Endothelial cell of umbilical vein (primary cell): ENCODE measurements at regions not wholly inside any gene's neighbourhood (a gene's known extent, or its start where the extent isn't known, plus 50 kb on each side); places are given as distances from the start of the nearest gene placed in this dataset.

Experiments used
- BruUV-seq: library from RNA; stranded (reverse); fragments of 400-500 nt; replicated peaks from 2 replicates; lab custom pipeline; 2021; lab: Mats Ljungman, UMichigan
- CTCF ChIA-PET: fragments of 300-600, 350-600 bp; sonication (Branson Sonifier 250); formaldehyde crosslinking; loops from one replicate; lab custom pipeline; 2021; ENCODE audit warnings: antibody characterized with exemption, inconsistent platforms; lab: Charles Lee
- POLR2A ChIA-PET: fragments of 300-600, 350-600 bp; sonication (Branson Sonifier 250); formaldehyde crosslinking; loops from one replicate; lab custom pipeline; 2021; ENCODE audit warnings: antibody characterized with exemption, inconsistent platforms; lab: Charles Lee
- DNase-seq: peaks from one replicate; pipeline ENCODE4 v3.0.0-alpha.2; 2011; ENCODE audit warnings: low read depth, low spot score
- FAIRE-seq: peaks from 2 replicates; lab custom pipeline; 2011; peaks lifted over from hg19 to GRCh38; lab: Jason Lieb, UNC
- H2AFZ ChIP-seq: 2 replicates; pipeline ENCODE4 v1.6.0; 2012; ENCODE audit warnings: low read depth, low read length, control low read depth, inconsistent platforms
- H3K27ac ChIP-seq: 2 replicates; pipeline ENCODE4 v1.5.1; 2011; ENCODE audit warnings: low read depth, mild to moderate bottlenecking, control low read depth, low read length, moderate library complexity; ENCODE audit not compliant: insufficient read depth
- H3K27me3 ChIP-seq, 2 experiments: 2 replicates each; pipeline versions ENCODE4 v1.6.0 to v1.6.1; 2011; ENCODE audit warnings: low read length in 2 of 2, mixed read lengths in 1 of 2; ENCODE audit not compliant: control insufficient read depth in 2 of 2, insufficient read depth in 2 of 2
- H3K36me3 ChIP-seq, 2 experiments: 2 replicates in 1 of 2; 3 replicates in 1 of 2; pipeline ENCODE4 v1.5.1; 2011; ENCODE audit warnings: low read length in 2 of 2, mild to moderate bottlenecking in 1 of 2, moderate library complexity in 1 of 2; ENCODE audit not compliant: control insufficient read depth in 2 of 2, insufficient read depth in 2 of 2; ENCODE audit errors: extremely low read depth in 1 of 2
- H3K4me1 ChIP-seq: 3 replicates; pipeline ENCODE4 v1.5.1; 2011; ENCODE audit warnings: mild to moderate bottlenecking, low read length; ENCODE audit not compliant: control insufficient read depth, insufficient read depth; ENCODE audit errors: extremely low read depth
- H3K4me2 ChIP-seq: 2 replicates; pipeline ENCODE4 v1.6.1; 2011; ENCODE audit warnings: low read length, control low read depth, mixed read lengths; ENCODE audit not compliant: insufficient read depth
- H3K4me3 ChIP-seq, 3 experiments: fragments of 200-600 bp in 1 of 3; sonication (generic), shearing (Covaris generic) in 1 of 3; replicated peaks in 1 of 3; 2 replicates each; pipeline ENCODE4 v1.5.1; 2011 to 2016; ENCODE audit warnings: control low read depth in 3 of 3, low read length in 3 of 3, mild to moderate bottlenecking in 2 of 3, inconsistent platforms in 1 of 3, low read depth in 1 of 3, moderate library complexity in 1 of 3; ENCODE audit not compliant: insufficient read depth in 1 of 3
- H3K79me2 ChIP-seq: 2 replicates; pipeline ENCODE4 v1.6.0; 2012; ENCODE audit warnings: low read length, inconsistent platforms; ENCODE audit not compliant: control insufficient read depth, insufficient read depth
- H3K9ac ChIP-seq: replicated peaks from 2 replicates; pipeline ENCODE3; 2011; ENCODE audit warnings: low read length, control low read depth; ENCODE audit not compliant: insufficient read depth; ENCODE audit errors: extremely low read depth
- H3K9me1 ChIP-seq: replicated peaks from 3 replicates; pipeline ENCODE4 v1.6.0; 2011; ENCODE audit warnings: mild to moderate bottlenecking, low read length; ENCODE audit not compliant: control insufficient read depth, insufficient read depth; ENCODE audit errors: extremely low read depth
- H3K9me3 ChIP-seq: replicated peaks from 2 replicates; pipeline ENCODE4 v1.5.1; 2012; ENCODE audit warnings: low read length, inconsistent platforms; ENCODE audit not compliant: control insufficient read depth, insufficient read depth
- H4K20me1 ChIP-seq: replicated peaks from 2 replicates; pipeline ENCODE3; 2011; ENCODE audit warnings: mild to moderate bottlenecking, low read length; ENCODE audit not compliant: control insufficient read depth, insufficient read depth; ENCODE audit errors: extremely low read depth
- EZH2 ChIP-seq: IDR thresholded peaks from 2 replicates; pipeline ENCODE4 v1.6.1; 2012; ENCODE audit warnings: borderline replicate concordance, low read depth, mild to moderate bottlenecking, moderate library complexity, low read length, inconsistent platforms; ENCODE audit not compliant: severe bottlenecking
- GATA2 ChIP-seq: IDR thresholded peaks from 2 replicates; pipeline ENCODE4 v1.7.0; 2011; ENCODE audit warnings: low read depth, mild to moderate bottlenecking, moderate library complexity, mixed read lengths, low read length; ENCODE audit not compliant: insufficient read length, insufficient read depth
- MYC ChIP-seq: IDR thresholded peaks from one replicate; pipeline ENCODE4 v1.6.1; 2011; ENCODE audit warnings: mild to moderate bottlenecking, low read depth, low read length
- dilution Hi-C: fragments of 300-500 bp; cut with MboI; formaldehyde crosslinking; loops from one replicate; pipeline ENCODE4 v1.15.0; 2019; ENCODE audit warnings: low sequenced_read_pairs; ENCODE audit not compliant: extremely low pct_ligation_motif_present
- intact Hi-C: fragments of 100-400 bp; cut with micrococcal nuclease; formaldehyde crosslinking; loops from one replicate; pipeline ENCODE4 v1.10.0; 2022
- TF ChIP-seq, protein P1 (sequence below): IDR thresholded peaks from 2 replicates; pipeline ENCODE4 v1.6.1; 2011; ENCODE audit not compliant: insufficient read depth, insufficient read length
- TF ChIP-seq, protein P2 (sequence below), 2 donors: IDR thresholded peaks; 1 replicate in 1 of 2; 2 replicates in 1 of 2; pipeline ENCODE4 v1.5.1; 2011; ENCODE audit warnings: low read length in 2 of 2, mild to moderate bottlenecking in 2 of 2, moderate library complexity in 2 of 2, control low read depth in 1 of 2, inconsistent platforms in 1 of 2, low read depth in 1 of 2; ENCODE audit not compliant: insufficient read depth in 1 of 2; ENCODE audit errors: extremely low read depth in 1 of 2

DNA sequence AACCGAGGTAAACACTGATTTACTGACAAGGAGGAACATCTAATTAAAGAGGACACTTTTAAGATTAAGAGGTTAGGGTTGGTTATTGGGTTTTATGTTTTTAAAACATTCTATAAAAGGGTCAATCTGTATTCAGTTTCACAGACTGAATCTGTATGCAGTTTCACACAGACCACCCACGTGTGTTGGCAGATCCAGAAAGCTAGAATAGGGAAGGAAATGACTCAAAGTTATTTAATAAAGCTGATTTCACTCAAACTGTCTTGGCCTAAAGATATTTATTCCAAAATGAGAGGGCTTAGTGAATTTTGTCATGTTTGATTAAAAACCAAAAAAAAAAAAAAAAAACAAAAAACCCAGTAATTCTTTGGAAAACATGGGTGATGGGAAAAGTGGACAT is 140.2 kb downstream of the SLC24A2 start:
- Histone ChIP-seq H3K79me2 (no peaks in the 10 kb centered on the region), H3K9ac (no peak overlapping the region), H3K27ac (no peak overlapping the region), H3K4me3 (no peak overlapping the region), H3K9me3 (no peaks in the 10 kb centered on the region), H3K4me1 (no peaks in the 10 kb centered on the region), H4K20me1 (no peaks in the 10 kb centered on the region), H3K36me3 (no peaks in the 10 kb centered on the region), H2AFZ (no peak overlapping the region), H3K4me2 (no peak overlapping the region), H3K9me1 (no peaks in the 10 kb centered on the region), H3K27me3 (peaks cover 0 to 3% of the 10 kb centered on the region in 2 experiments)
- intact Hi-C loops, result no loop called here
- no peak for DNase-seq
- TF ChIP-seq EZH2, result no peak
- TF ChIP-seq GATA2, result no peak
- no peak for TF ChIP-seq MYC
- POLR2A ChIA-PET, result interaction anchor here (0.7 kb wide), 1 partner anchor 9 kb away, joined by 6 read pairs; no protein-coding TSS in a partner anchor
- FAIRE-seq, result no peak
- no TSS peak for BruUV-seq
- dilution Hi-C loops, result no loop called here
- CTCF ChIA-PET, result interaction anchor here (1.1 kb wide), 1 partner anchor 10 kb away, joined by 4 read pairs; no protein-coding TSS in a partner anchor

DNA sequence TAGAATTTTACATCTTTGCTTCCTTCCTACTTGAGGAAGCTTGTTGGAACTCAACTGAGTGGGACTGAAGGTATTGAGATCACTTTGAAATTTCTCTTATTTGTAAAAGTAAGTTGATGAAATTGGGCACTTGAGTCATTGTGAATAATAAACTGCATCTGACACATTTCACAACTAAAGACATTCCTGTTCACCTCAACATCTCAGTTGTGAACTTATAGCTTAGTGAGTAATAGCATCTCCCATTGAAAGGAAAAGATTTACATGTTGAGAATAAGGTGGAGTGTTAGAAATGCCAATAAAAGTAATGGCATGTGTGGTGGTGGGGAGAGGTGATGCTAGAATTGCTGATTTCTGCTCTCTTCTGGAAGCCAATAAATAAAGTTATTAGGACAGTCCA is 145.0 kb downstream of the SLC24A2 start:
- Histone ChIP-seq H2AFZ (no peak overlapping the region), H3K27me3 (peaks cover 0 to 3% of the 10 kb centered on the region in 2 experiments), H4K20me1 (no peaks in the 10 kb centered on the region), H3K4me1 (no peaks in the 10 kb centered on the region), H3K27ac (no peak overlapping the region), H3K9ac (no peak overlapping the region), H3K4me2 (no peak overlapping the region), H3K9me1 (no peaks in the 10 kb centered on the region), H3K36me3 (no peaks in the 10 kb centered on the region), H3K9me3 (no peaks in the 10 kb centered on the region), H3K79me2 (no peaks in the 10 kb centered on the region), H3K4me3 (no peak overlapping the region)
- no TSS peak for BruUV-seq
- ChIA-PET POLR2A (no interaction called here), CTCF (no interaction called here)
- TF ChIP-seq, protein P1, sequence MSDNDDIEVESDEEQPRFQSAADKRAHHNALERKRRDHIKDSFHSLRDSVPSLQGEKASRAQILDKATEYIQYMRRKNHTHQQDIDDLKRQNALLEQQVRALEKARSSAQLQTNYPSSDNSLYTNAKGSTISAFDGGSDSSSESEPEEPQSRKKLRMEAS, result no peak
- TF ChIP-seq, protein P2, sequence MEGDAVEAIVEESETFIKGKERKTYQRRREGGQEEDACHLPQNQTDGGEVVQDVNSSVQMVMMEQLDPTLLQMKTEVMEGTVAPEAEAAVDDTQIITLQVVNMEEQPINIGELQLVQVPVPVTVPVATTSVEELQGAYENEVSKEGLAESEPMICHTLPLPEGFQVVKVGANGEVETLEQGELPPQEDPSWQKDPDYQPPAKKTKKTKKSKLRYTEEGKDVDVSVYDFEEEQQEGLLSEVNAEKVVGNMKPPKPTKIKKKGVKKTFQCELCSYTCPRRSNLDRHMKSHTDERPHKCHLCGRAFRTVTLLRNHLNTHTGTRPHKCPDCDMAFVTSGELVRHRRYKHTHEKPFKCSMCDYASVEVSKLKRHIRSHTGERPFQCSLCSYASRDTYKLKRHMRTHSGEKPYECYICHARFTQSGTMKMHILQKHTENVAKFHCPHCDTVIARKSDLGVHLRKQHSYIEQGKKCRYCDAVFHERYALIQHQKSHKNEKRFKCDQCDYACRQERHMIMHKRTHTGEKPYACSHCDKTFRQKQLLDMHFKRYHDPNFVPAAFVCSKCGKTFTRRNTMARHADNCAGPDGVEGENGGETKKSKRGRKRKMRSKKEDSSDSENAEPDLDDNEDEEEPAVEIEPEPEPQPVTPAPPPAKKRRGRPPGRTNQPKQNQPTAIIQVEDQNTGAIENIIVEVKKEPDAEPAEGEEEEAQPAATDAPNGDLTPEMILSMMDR (IDR thresholded peaks at IDR 0.05; ENCODE audit: extremely low read depth in 1 of 2, insufficient read depth in 1 of 2, low read depth in 1 of 2, low read length in 2 of 2), result no peak
- no peak for TF ChIP-seq MYC
- DNase-seq, result no peak
- intact Hi-C loops, result no loop called here
- dilution Hi-C loops, result no loop called here
- no peak for FAIRE-seq
